LNCaP clone FGC (cell line): ENCODE measurements at regions not wholly inside any gene's neighbourhood (a gene's known extent, or its start where the extent isn't known, plus 50 kb on each side); places are given as distances from the start of the nearest gene placed in this dataset.

Source experiments
- DNase-seq: peaks from one replicate; pipeline ENCODE4 v3.0.0-alpha.2; 2011; ENCODE audit warnings: low read depth
- H3K4me3 ChIP-seq: 2 replicates; pipeline ENCODE4 v1.5.1; 2011; ENCODE audit warnings: mild to moderate bottlenecking, low read depth, low read length, control low read depth
- TF ChIP-seq, protein P1 (sequence below): IDR thresholded peaks from 2 replicates; pipeline ENCODE4 v1.5.1; 2012; ENCODE audit warnings: mild to moderate bottlenecking; ENCODE audit not compliant: control insufficient read depth, insufficient read depth; ENCODE audit errors: extremely low read depth

- TF ChIP-seq, protein P1, sequence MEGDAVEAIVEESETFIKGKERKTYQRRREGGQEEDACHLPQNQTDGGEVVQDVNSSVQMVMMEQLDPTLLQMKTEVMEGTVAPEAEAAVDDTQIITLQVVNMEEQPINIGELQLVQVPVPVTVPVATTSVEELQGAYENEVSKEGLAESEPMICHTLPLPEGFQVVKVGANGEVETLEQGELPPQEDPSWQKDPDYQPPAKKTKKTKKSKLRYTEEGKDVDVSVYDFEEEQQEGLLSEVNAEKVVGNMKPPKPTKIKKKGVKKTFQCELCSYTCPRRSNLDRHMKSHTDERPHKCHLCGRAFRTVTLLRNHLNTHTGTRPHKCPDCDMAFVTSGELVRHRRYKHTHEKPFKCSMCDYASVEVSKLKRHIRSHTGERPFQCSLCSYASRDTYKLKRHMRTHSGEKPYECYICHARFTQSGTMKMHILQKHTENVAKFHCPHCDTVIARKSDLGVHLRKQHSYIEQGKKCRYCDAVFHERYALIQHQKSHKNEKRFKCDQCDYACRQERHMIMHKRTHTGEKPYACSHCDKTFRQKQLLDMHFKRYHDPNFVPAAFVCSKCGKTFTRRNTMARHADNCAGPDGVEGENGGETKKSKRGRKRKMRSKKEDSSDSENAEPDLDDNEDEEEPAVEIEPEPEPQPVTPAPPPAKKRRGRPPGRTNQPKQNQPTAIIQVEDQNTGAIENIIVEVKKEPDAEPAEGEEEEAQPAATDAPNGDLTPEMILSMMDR: no peak
- DNase-seq: no peak
- no peak overlapping the region for H3K4me3 ChIP-seq
Measured at GRCh38 chrX:132270699-132271098, 51.5 kb upstream of the RAP2C start.

- TF ChIP-seq, protein P1: no peak
- DNase-seq: no peak
- no peak overlapping the region for H3K4me3 ChIP-seq
Measured at GRCh38 chrX:132270021-132270420, 50.8 kb upstream of the RAP2C start.
